MM.1S (cell line): ENCODE measurements at regions not wholly inside any gene's neighbourhood (a gene's known extent, or its start where the extent isn't known, plus 50 kb on each side); places are given as distances from the start of the nearest gene placed in this dataset.

Source experiments
- CTCF ChIP-seq: fragments of 300-600 bp; sonication (generic); IDR thresholded peaks from 2 replicates; pipeline ENCODE4 v1.5.1; 2016; ENCODE audit warnings: antibody characterized with exemption, low read length, mixed read lengths
- EZH2 ChIP-seq: fragments of 300-600 bp; sonication (generic); optimal IDR thresholded peaks from 2 replicates; pipeline ENCODE3; 2017; ENCODE audit warnings: low read depth, mild to moderate bottlenecking, antibody characterized with exemption, low read length, mixed read lengths

DNA sequence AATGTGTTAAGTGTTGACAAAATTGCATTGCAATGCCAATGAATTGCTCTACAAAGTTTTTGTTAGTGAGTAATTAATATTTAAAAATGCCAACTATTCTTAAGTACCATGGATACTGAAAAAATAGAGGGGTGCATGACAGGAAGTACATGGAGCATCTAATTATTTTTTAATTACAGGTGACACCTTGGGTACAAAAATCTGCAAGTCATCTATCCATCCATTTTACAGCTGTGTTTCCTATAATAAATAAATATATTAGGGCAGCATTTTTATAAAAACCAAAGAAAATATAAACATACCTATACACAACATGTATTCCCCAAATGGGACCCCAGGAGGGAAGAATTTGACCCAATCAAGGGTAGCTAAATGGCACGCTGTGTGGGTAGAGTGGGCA lies 304.6 kb downstream of the XPNPEP1 start:
- TF ChIP-seq CTCF (no peak), EZH2 (no peak)
